ENCODE measurements at regions not wholly inside any gene's neighbourhood (a gene's known extent, or its start where the extent isn't known, plus 50 kb on each side); places are given as distances from the start of the nearest gene placed in this dataset.

GRCh38 chr5:125148076-125148475 is 401.6 kb upstream of the ZNF608 start:
- H3K27ac ChIP-seq (ENCODE audit: low read depth, low read length, poor library complexity, severe bottlenecking), result no peak overlapping the region
- no peak for DNase-seq (ENCODE audit: low spot score)
- POLR2A ChIA-PET, result interaction anchor here (0.7 to 0.9 kb wide), 3 partner anchors 12 to 88 kb away, joined by 3 read pairs; no protein-coding TSS in a partner anchor
- peaks cover 14% of the 10 kb centered on the region for H3K4me1 ChIP-seq (ENCODE audit: insufficient read depth, low read length, poor library complexity, severe bottlenecking)
- no peaks in the 10 kb centered on the region for H3K36me3 ChIP-seq (ENCODE audit: insufficient read depth, low read length)
- CTCF ChIA-PET (ENCODE audit: unreplicated experiment), result no interaction called here
- H3K4me2 ChIP-seq (ENCODE audit: low read length), result no peak overlapping the region
- no peaks in the 10 kb centered on the region for H3K9me2 ChIP-seq (ENCODE audit: insufficient read depth, low read length)
- intact Hi-C loops (cut with micrococcal nuclease; ENCODE audit: unreplicated experiment), result no loop called here
- no peaks in the 10 kb centered on the region for H3K9me3 ChIP-seq (ENCODE audit: low read length)
- H3K4me3 ChIP-seq (ENCODE audit: low read depth, low read length, poor library complexity, severe bottlenecking), result no peak overlapping the region
- no peaks in the 10 kb centered on the region for H3K79me2 ChIP-seq (ENCODE audit: insufficient read depth, low read depth, low read length)
- no peak overlapping the region for H2AFZ ChIP-seq (ENCODE audit: low read length)
- no peak for TF ChIP-seq EZH2phosphoT487 (IDR thresholded peaks at IDR 0.05; ENCODE audit: borderline replicate concordance, low read depth, low read length)
- TF ChIP-seq, protein P1, sequence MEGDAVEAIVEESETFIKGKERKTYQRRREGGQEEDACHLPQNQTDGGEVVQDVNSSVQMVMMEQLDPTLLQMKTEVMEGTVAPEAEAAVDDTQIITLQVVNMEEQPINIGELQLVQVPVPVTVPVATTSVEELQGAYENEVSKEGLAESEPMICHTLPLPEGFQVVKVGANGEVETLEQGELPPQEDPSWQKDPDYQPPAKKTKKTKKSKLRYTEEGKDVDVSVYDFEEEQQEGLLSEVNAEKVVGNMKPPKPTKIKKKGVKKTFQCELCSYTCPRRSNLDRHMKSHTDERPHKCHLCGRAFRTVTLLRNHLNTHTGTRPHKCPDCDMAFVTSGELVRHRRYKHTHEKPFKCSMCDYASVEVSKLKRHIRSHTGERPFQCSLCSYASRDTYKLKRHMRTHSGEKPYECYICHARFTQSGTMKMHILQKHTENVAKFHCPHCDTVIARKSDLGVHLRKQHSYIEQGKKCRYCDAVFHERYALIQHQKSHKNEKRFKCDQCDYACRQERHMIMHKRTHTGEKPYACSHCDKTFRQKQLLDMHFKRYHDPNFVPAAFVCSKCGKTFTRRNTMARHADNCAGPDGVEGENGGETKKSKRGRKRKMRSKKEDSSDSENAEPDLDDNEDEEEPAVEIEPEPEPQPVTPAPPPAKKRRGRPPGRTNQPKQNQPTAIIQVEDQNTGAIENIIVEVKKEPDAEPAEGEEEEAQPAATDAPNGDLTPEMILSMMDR (conservative IDR thresholded peaks at IDR 0.05; ENCODE audit: low read length), result no peak
- H4K20me1 ChIP-seq (ENCODE audit: insufficient read depth, low read length), result no peaks in the 10 kb centered on the region
- BruUV-seq (replicated peaks), result no TSS peak

DNA sequence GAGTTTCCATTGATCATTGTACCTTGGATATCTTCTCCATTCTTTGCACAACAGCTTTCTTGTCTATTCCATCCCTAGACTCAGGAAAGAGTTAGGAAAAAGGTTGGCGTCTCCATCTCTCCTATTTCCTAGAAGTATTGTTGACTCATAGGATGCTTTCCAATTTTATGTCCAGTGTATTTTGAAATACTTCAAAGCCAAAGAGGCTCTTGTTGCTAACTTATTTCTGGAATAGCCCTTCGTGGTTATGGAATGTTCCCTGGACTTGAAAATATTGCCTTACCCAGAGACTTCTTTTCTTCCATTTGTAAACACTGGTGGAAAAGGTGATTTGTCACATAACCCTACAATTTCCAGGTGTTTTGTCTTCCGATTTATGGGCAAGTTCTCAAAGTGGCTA is 402.3 kb upstream of the ZNF608 start:
- BruUV-seq (replicated peaks), result no TSS peak
- ChIA-PET CTCF (ENCODE audit: unreplicated experiment) (no interaction called here), POLR2A (no interaction called here)
- H3K4me3 ChIP-seq (ENCODE audit: low read depth, low read length, poor library complexity, severe bottlenecking), result no peak overlapping the region
- no peak overlapping the region for H3K4me2 ChIP-seq (ENCODE audit: low read length)
- no peaks in the 10 kb centered on the region for H3K79me2 ChIP-seq (ENCODE audit: insufficient read depth, low read depth, low read length)
- intact Hi-C loops (cut with micrococcal nuclease; ENCODE audit: unreplicated experiment), result no loop called here
- H3K9me3 ChIP-seq (ENCODE audit: low read length), result no peaks in the 10 kb centered on the region
- H4K20me1 ChIP-seq (ENCODE audit: insufficient read depth, low read length), result no peaks in the 10 kb centered on the region
- H3K9me2 ChIP-seq (ENCODE audit: insufficient read depth, low read length), result no peaks in the 10 kb centered on the region
- no peaks in the 10 kb centered on the region for H3K36me3 ChIP-seq (ENCODE audit: insufficient read depth, low read length)
- H2AFZ ChIP-seq (ENCODE audit: low read length), result no peak overlapping the region
- peaks cover 10% of the 10 kb centered on the region for H3K4me1 ChIP-seq (ENCODE audit: insufficient read depth, low read length, poor library complexity, severe bottlenecking)
- H3K27ac ChIP-seq (ENCODE audit: low read depth, low read length, poor library complexity, severe bottlenecking), result no peak overlapping the region
- DNase-seq (ENCODE audit: low spot score), result no peak
- TF ChIP-seq, protein P1 (conservative IDR thresholded peaks at IDR 0.05; ENCODE audit: low read length), result no peak
- TF ChIP-seq EZH2phosphoT487 (IDR thresholded peaks at IDR 0.05; ENCODE audit: borderline replicate concordance, low read depth, low read length), result no peak

GRCh38 chr5:125149110-125149509 is 402.7 kb upstream of the ZNF608 start:
- TF ChIP-seq, protein P1 (conservative IDR thresholded peaks at IDR 0.05; ENCODE audit: low read length), result no peak
- no peak for TF ChIP-seq EZH2phosphoT487 (IDR thresholded peaks at IDR 0.05; ENCODE audit: borderline replicate concordance, low read depth, low read length)
- Histone ChIP-seq H4K20me1 (ENCODE audit: insufficient read depth, low read length) (no peaks in the 10 kb centered on the region), H3K4me3 (ENCODE audit: low read depth, low read length, poor library complexity, severe bottlenecking) (no peak overlapping the region), H3K4me1 (ENCODE audit: insufficient read depth, low read length, poor library complexity, severe bottlenecking) (peaks cover 6% of the 10 kb centered on the region), H2AFZ (ENCODE audit: low read length) (no peak overlapping the region), H3K27ac (ENCODE audit: low read depth, low read length, poor library complexity, severe bottlenecking) (no peak overlapping the region), H3K4me2 (ENCODE audit: low read length) (no peak overlapping the region), H3K36me3 (ENCODE audit: insufficient read depth, low read length) (no peaks in the 10 kb centered on the region), H3K9me3 (ENCODE audit: low read length) (no peaks in the 10 kb centered on the region), H3K79me2 (ENCODE audit: insufficient read depth, low read depth, low read length) (no peaks in the 10 kb centered on the region), H3K9me2 (ENCODE audit: insufficient read depth, low read length) (no peaks in the 10 kb centered on the region)
- intact Hi-C loops (cut with micrococcal nuclease; ENCODE audit: unreplicated experiment), result no loop called here
- DNase-seq (ENCODE audit: low spot score), result no peak
- ChIA-PET CTCF (ENCODE audit: unreplicated experiment) (no interaction called here), POLR2A (no interaction called here)
- BruUV-seq (replicated peaks), result no TSS peak
